NB4 (cell line): ENCODE measurements at regions not wholly inside any gene's neighbourhood (a gene's known extent, or its start where the extent isn't known, plus 50 kb on each side); places are given as distances from the start of the nearest gene placed in this dataset.
A peak's percentile ranks its signal among the peaks of the same experiment; 100 is the strongest.

ENCODE experiments used
- DNase-seq: peaks from one replicate; pipeline ENCODE4 v3.0.0; 2010; ENCODE audit warnings: low read depth
- H3K4me3 ChIP-seq: one replicate; pipeline ENCODE4 v1.5.1; 2011; ENCODE audit warnings: mild to moderate bottlenecking, low read depth, low read length, moderate library complexity
- MYC ChIP-seq: IDR thresholded peaks from 2 replicates; pipeline ENCODE4 v1.6.1; 2011; ENCODE audit warnings: low read depth, low read length
- POLR2A ChIP-seq: IDR thresholded peaks from 2 replicates; pipeline ENCODE4 v1.6.1; 2011; ENCODE audit warnings: mild to moderate bottlenecking; ENCODE audit not compliant: insufficient read length; ENCODE audit errors: extremely low read depth
- TF ChIP-seq, protein P1 (sequence below): IDR thresholded peaks from one replicate; pipeline ENCODE4 v1.5.1; 2012; ENCODE audit warnings: low read depth, low read length
- TF ChIP-seq, protein P2 (sequence below): IDR thresholded peaks from 2 replicates; pipeline ENCODE4 v1.6.1; 2011; ENCODE audit warnings: low read depth, low read length

DNA sequence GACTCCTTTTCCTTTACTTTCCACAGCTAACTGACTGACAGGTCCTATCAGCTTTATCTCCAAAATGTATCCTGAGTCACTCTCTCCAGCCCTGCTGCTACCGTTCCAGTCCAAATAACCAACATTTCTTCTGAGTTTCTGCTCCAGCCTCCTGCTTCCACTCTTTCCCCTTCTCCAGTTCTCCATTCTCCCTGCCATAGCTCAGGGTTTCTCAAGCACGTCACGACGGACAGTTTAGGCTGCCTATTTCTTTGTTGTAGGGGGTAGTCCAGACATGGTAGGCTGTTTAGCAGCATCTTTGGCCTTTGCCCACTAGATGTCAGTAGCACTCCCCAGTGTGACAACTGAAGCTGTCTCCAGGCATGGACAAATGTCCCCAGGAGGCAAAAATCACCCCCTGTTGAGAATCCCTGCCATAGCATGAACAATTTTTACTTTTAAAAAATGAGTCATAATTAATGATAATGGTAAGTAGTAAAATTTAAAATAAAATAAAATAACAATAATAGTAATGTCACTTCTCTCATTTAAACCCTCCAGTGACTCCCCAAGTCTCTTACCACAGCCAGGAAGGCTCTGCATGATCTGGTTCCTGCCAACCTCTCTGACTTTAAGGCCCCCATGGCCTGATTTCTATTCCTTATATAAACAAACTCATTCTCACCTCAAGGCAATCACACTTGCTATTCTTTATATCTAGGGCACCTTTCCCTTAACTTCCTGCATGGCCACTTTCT is 105.4 kb upstream of the FER start:
- DNase-seq: peak; percentile 77
- 0 out of 2 replicates have a peak, but pooled peaks have one; percentile 13 for TF ChIP-seq MYC
- TF ChIP-seq POLR2A: no peak
- TF ChIP-seq, protein P1, sequence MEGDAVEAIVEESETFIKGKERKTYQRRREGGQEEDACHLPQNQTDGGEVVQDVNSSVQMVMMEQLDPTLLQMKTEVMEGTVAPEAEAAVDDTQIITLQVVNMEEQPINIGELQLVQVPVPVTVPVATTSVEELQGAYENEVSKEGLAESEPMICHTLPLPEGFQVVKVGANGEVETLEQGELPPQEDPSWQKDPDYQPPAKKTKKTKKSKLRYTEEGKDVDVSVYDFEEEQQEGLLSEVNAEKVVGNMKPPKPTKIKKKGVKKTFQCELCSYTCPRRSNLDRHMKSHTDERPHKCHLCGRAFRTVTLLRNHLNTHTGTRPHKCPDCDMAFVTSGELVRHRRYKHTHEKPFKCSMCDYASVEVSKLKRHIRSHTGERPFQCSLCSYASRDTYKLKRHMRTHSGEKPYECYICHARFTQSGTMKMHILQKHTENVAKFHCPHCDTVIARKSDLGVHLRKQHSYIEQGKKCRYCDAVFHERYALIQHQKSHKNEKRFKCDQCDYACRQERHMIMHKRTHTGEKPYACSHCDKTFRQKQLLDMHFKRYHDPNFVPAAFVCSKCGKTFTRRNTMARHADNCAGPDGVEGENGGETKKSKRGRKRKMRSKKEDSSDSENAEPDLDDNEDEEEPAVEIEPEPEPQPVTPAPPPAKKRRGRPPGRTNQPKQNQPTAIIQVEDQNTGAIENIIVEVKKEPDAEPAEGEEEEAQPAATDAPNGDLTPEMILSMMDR: peak; percentile 90
- no peak overlapping the region for H3K4me3 ChIP-seq

DNA sequence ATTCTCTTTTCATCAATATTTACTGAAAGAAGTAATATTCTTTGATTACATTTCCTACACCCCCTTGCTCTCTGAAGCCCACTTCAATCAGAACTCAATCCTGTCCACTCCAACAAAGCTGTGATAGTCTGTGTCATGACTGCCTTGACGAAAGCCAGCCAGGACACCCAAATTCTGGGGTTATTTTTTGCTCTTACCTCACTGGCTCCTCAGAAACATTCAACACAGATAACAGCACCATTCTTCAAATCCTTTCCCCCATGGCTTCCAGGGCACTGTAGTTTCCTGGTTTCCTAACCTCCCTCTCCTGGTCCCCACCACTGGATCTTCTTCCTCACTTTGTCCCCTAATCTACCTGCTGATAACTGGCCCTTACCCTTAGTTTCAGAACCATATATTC is 106.1 kb upstream of the FER start:
- no peak for DNase-seq
- TF ChIP-seq, protein P2, sequence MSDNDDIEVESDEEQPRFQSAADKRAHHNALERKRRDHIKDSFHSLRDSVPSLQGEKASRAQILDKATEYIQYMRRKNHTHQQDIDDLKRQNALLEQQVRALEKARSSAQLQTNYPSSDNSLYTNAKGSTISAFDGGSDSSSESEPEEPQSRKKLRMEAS: no peak
- TF ChIP-seq, protein P1: no peak
- no peak for TF ChIP-seq POLR2A
- no peak for TF ChIP-seq MYC
- no peak overlapping the region for H3K4me3 ChIP-seq

DNA sequence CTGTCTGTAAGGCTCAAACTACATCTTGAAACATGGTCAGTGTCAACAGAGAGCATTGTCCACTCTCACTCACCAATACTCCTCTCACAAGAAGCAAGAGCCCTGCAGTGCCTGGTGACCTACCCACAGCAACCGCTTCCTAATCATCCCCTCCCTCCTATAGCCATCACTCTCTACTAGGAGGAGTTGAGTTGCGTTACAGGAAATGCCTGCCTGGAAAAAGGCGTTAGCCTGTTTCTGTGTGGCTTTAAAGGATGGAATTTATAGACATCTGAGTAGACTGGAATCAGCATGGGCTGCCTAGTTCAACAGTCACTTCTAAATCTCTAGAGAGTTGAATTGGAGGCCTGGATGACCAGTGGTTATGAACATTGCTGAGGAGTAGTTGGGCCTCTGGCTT is 108.3 kb upstream of the FER start:
- no peak for DNase-seq
- no peak overlapping the region for H3K4me3 ChIP-seq
- TF ChIP-seq, protein P1: no peak
- TF ChIP-seq POLR2A (no peak), MYC (no peak)
- TF ChIP-seq, protein P2: no peak

DNA sequence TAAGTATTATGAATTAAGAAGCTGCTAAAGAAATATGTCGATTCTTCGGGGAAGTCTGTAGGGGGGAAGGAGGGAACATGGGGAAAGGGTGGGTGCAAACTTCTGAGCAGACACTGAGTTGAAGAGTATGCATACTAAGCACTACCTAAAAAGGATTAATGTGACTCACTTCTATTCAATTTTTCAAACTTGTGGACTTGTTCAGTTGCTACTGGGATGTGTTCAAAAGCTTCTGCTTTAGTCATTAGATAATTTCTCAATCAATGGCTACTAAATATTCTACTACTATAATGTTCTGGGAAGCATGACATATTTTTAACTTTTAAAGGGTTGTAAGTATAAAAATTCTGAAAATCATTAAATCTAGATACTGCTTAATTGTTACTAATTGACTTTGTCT is 109.7 kb upstream of the FER start:
- TF ChIP-seq, protein P1: no peak
- no peak for TF ChIP-seq MYC
- no peak for TF ChIP-seq POLR2A
- TF ChIP-seq, protein P2: no peak
- H3K4me3 ChIP-seq: no peak overlapping the region
- DNase-seq: no peak

DNA sequence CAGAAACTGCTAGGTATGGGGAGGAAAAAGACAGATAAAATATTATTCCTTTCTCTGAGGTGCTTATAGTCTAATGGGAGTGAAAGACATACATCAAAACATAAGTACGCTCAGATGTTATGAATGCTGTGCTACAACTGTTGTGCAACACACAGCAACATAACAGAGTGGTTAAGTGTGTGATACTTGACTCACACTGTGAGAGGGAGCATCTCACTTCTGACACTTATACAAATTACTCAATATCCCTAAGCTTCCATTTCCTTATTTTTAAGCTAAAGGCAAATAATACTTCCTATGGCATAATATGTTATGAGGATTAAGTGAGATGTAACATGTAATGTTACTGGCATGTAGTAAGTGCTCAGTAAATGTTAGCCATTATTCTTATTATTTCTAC is 110.6 kb upstream of the FER start:
- H3K4me3 ChIP-seq: no peak overlapping the region
- TF ChIP-seq MYC: no peak
- TF ChIP-seq, protein P1: no peak
- TF ChIP-seq, protein P2: no peak
- TF ChIP-seq POLR2A: no peak
- peak; percentile 29 for DNase-seq
